ENCODE measurements at regions not wholly inside any gene's neighbourhood (a gene's known extent, or its start where the extent isn't known, plus 50 kb on each side); places are given as distances from the start of the nearest gene placed in this dataset.

DNA sequence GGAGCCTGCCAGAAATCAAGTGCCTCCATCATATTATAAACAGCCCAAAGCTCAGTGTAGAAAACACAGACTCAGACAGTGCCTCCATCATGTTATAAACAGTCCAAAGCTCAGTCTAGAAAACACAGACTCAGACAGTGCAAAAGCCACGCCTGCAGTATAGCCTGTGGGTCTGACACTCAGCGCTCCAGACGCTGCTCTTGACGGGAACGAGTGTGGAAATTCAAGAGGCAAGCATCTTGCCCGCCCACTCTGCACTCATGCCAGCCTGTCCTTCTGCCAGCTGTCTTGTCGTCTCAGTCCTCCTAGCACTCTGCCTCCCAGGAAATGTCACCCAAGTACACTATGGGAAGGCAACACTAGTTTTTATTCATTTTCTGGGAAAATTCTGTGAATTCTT is 274.2 kb upstream of the CDH4 start:
- TF ChIP-seq, protein P1, sequence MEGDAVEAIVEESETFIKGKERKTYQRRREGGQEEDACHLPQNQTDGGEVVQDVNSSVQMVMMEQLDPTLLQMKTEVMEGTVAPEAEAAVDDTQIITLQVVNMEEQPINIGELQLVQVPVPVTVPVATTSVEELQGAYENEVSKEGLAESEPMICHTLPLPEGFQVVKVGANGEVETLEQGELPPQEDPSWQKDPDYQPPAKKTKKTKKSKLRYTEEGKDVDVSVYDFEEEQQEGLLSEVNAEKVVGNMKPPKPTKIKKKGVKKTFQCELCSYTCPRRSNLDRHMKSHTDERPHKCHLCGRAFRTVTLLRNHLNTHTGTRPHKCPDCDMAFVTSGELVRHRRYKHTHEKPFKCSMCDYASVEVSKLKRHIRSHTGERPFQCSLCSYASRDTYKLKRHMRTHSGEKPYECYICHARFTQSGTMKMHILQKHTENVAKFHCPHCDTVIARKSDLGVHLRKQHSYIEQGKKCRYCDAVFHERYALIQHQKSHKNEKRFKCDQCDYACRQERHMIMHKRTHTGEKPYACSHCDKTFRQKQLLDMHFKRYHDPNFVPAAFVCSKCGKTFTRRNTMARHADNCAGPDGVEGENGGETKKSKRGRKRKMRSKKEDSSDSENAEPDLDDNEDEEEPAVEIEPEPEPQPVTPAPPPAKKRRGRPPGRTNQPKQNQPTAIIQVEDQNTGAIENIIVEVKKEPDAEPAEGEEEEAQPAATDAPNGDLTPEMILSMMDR (IDR thresholded peaks at IDR 0.05; ENCODE audit: low read length), result no peak
- TF ChIP-seq EZH2phosphoT487 (IDR thresholded peaks at IDR 0.05; ENCODE audit: low read length) (no peak), EZH2 (optimal IDR thresholded peaks at IDR 0.05; ENCODE audit: low read depth, low read length) (no peak)
